ENCODE measurements at regions not wholly inside any gene's neighbourhood (a gene's known extent, or its start where the extent isn't known, plus 50 kb on each side); places are given as distances from the start of the nearest gene placed in this dataset.
A peak's percentile ranks its signal among the peaks of the same experiment; 100 is the strongest.

- Histone ChIP-seq H3K4me1 (replicated peaks; ENCODE audit: insufficient read depth) (no peaks in the 10 kb centered on the region), H3K9me2 (ENCODE audit: insufficient read depth) (no peaks in the 10 kb centered on the region), H2AFZ (no peak overlapping the region), H3K4me3 (no peak overlapping the region), H3K27ac (no peak overlapping the region), H3K27me3 (ENCODE audit: insufficient read depth, low read depth) (no peaks in the 10 kb centered on the region), H4K20me1 (ENCODE audit: insufficient read depth) (no peaks in the 10 kb centered on the region), H3K4me2 (no peak overlapping the region), H3K79me2 (ENCODE audit: low read depth) (no peaks in the 10 kb centered on the region), H3K36me3 (ENCODE audit: low read depth) (no peaks in the 10 kb centered on the region), H3F3A (ENCODE audit: insufficient read depth, low read depth) (no peaks in the 10 kb centered on the region), H3K9me3 (ENCODE audit: insufficient read depth, low read depth) (no peaks in the 10 kb centered on the region)
- POLR2A ChIA-PET (ENCODE audit: unreplicated experiment): no interaction called here
- TF ChIP-seq, protein P1, sequence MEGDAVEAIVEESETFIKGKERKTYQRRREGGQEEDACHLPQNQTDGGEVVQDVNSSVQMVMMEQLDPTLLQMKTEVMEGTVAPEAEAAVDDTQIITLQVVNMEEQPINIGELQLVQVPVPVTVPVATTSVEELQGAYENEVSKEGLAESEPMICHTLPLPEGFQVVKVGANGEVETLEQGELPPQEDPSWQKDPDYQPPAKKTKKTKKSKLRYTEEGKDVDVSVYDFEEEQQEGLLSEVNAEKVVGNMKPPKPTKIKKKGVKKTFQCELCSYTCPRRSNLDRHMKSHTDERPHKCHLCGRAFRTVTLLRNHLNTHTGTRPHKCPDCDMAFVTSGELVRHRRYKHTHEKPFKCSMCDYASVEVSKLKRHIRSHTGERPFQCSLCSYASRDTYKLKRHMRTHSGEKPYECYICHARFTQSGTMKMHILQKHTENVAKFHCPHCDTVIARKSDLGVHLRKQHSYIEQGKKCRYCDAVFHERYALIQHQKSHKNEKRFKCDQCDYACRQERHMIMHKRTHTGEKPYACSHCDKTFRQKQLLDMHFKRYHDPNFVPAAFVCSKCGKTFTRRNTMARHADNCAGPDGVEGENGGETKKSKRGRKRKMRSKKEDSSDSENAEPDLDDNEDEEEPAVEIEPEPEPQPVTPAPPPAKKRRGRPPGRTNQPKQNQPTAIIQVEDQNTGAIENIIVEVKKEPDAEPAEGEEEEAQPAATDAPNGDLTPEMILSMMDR (conservative IDR thresholded peaks at IDR 0.05): no peak
- no peak for TF ChIP-seq EZH2 (IDR thresholded peaks at IDR 0.05; ENCODE audit: low read depth)
- CTCF ChIA-PET: no interaction called here
- no peak for DNase-seq
- BruUV-seq (replicated peaks): no TSS peak
- intact Hi-C loops (cut with micrococcal nuclease; ENCODE audit: unreplicated experiment): no loop called here
Observed at GRCh38 chr13:80094526-80094925, 246.4 kb downstream of the SPRY2 start.

DNA sequence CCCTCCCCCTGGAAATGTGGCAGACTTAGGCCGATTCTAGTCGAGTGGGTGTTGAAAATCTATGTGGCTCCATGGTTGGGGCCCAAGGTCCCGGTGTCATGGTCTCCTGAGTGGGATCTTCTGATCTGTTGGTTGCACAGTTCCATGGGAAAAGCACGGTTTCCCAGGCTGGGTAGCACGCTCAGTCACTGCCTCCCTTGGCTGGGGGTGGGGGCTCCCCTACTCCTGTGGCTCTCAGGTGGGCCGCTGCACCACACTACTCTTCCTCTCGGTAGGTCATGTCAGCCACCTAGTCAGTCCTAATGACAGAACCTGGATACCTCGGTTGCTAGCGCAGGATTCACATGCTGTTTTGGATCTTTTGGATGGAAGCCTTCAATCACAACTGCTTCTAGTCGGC is 247.0 kb downstream of the SPRY2 start:
- Histone ChIP-seq H3K4me1 (replicated peaks; ENCODE audit: insufficient read depth) (no peaks in the 10 kb centered on the region), H3K4me2 (no peak overlapping the region), H3K9me3 (ENCODE audit: insufficient read depth, low read depth) (no peaks in the 10 kb centered on the region), H3K27ac (no peak overlapping the region), H4K20me1 (ENCODE audit: insufficient read depth) (no peaks in the 10 kb centered on the region), H3K4me3 (no peak overlapping the region), H3K79me2 (ENCODE audit: low read depth) (no peaks in the 10 kb centered on the region), H2AFZ (no peak overlapping the region), H3K9me2 (ENCODE audit: insufficient read depth) (no peaks in the 10 kb centered on the region), H3K36me3 (ENCODE audit: low read depth) (no peaks in the 10 kb centered on the region), H3F3A (ENCODE audit: insufficient read depth, low read depth) (no peaks in the 10 kb centered on the region), H3K27me3 (ENCODE audit: insufficient read depth, low read depth) (no peaks in the 10 kb centered on the region)
- no TSS peak for BruUV-seq (replicated peaks)
- ChIA-PET POLR2A (ENCODE audit: unreplicated experiment) (no interaction called here), CTCF (no interaction called here)
- no peak for TF ChIP-seq EZH2 (IDR thresholded peaks at IDR 0.05; ENCODE audit: low read depth)
- TF ChIP-seq, protein P1 (conservative IDR thresholded peaks at IDR 0.05): no peak
- intact Hi-C loops (cut with micrococcal nuclease; ENCODE audit: unreplicated experiment): no loop called here
- DNase-seq: no peak

GRCh38 chr13:80086304-80086721 is 254.6 kb downstream of the SPRY2 start:
- Histone ChIP-seq H3K4me2 (peak overlapping the region; percentile 57), H3K27me3 (ENCODE audit: insufficient read depth, low read depth) (no peaks in the 10 kb centered on the region), H3F3A (ENCODE audit: insufficient read depth, low read depth) (peaks cover 28% of the 10 kb centered on the region), H2AFZ (no peak overlapping the region), H3K4me3 (0 out of 2 replicates have a peak overlapping the region, but pooled peaks have one; percentile 1), H3K79me2 (ENCODE audit: low read depth) (no peaks in the 10 kb centered on the region), H3K27ac (peak overlapping the region; percentile 67), H3K9me2 (ENCODE audit: insufficient read depth) (no peaks in the 10 kb centered on the region), H4K20me1 (ENCODE audit: insufficient read depth) (no peaks in the 10 kb centered on the region), H3K9me3 (ENCODE audit: insufficient read depth, low read depth) (no peaks in the 10 kb centered on the region), H3K36me3 (ENCODE audit: low read depth) (no peaks in the 10 kb centered on the region), H3K4me1 (replicated peaks; ENCODE audit: insufficient read depth) (peaks cover 53% of the 10 kb centered on the region)
- peak; percentile 23 to 96 for DNase-seq
- POLR2A ChIA-PET (ENCODE audit: unreplicated experiment): interaction anchor here (0.5 to 0.8 kb wide), 3 partner anchors 52 to 319 kb away, joined by 6 to 8 read pairs (median 6); no protein-coding TSS in a partner anchor
- intact Hi-C loops (cut with micrococcal nuclease; ENCODE audit: unreplicated experiment): loop anchor here (1.0 kb wide), 1 partner anchor 46 kb away; no protein-coding TSS in a partner anchor
- no peak for TF ChIP-seq EZH2 (IDR thresholded peaks at IDR 0.05; ENCODE audit: low read depth)
- TF ChIP-seq, protein P1 (conservative IDR thresholded peaks at IDR 0.05): no peak
- BruUV-seq (replicated peaks): no TSS peak
- CTCF ChIA-PET: interaction anchor here (0.6 kb wide), 2 partner anchors 121 to 149 kb away, joined by 3 to 6 read pairs; no protein-coding TSS in a partner anchor
